ENCODE measurements at regions not wholly inside any gene's neighbourhood (a gene's known extent, or its start where the extent isn't known, plus 50 kb on each side); places are given as distances from the start of the nearest gene placed in this dataset.
"Not testable (repeated sequence)": the region's sequence is repeated elsewhere in the genome, so short reads cannot be mapped to it uniquely, and the experiment has no call there.

- Histone ChIP-seq H3K27me3 (no peaks in the 10 kb centered on the region), H3K27ac (no peak overlapping the region), H3K9me3 (no peaks in the 10 kb centered on the region), H3K4me1 (no peaks in the 10 kb centered on the region), H3K36me3 (ENCODE audit: low read depth, missing control alignments) (no peaks in the 10 kb centered on the region), H3K4me3 (no peak overlapping the region)
- 76 to 88% methylated on average over 3 of the region's 3 CpGs for WGBS, 2 donors
- DNase-seq, result no peak
- intact Hi-C loops (cut with DNase I; ENCODE audit: low total_unique reads), result no loop called here
- TF ChIP-seq POLR2A (IDR thresholded peaks at IDR 0.05) (no peak), CTCF (IDR thresholded peaks at IDR 0.05) (no peak)
Observed at GRCh38 chr5:119746984-119747383, 117.6 kb downstream of the FAM170A start.

GRCh38 chr5:119750887-119751733, 121.8 kb downstream of the FAM170A start:
- no peak for DNase-seq
- no peak for TF ChIP-seq POLR2A (IDR thresholded peaks at IDR 0.05)
- no peak for TF ChIP-seq CTCF (IDR thresholded peaks at IDR 0.05)
- intact Hi-C loops (cut with DNase I; ENCODE audit: low total_unique reads), result no loop called here
- no peaks in the 10 kb centered on the region for H3K4me1 ChIP-seq
- no peak overlapping the region for H3K27ac ChIP-seq
- no peaks in the 10 kb centered on the region for H3K9me3 ChIP-seq
- no peak overlapping the region for H3K4me3 ChIP-seq
- WGBS, 2 donors, result 93% methylated on average over 24 of the region's 24 CpGs
- H3K36me3 ChIP-seq (ENCODE audit: low read depth, missing control alignments), result no peaks in the 10 kb centered on the region
- H3K27me3 ChIP-seq, result no peaks in the 10 kb centered on the region

GRCh38 chr5:119751734-119752094, 122.4 kb downstream of the FAM170A start:
- no peak overlapping the region for H3K27ac ChIP-seq
- intact Hi-C loops (cut with DNase I; ENCODE audit: low total_unique reads), result no loop called here
- H3K27me3 ChIP-seq, result no peaks in the 10 kb centered on the region
- no peaks in the 10 kb centered on the region for H3K9me3 ChIP-seq
- DNase-seq, result no peak
- TF ChIP-seq POLR2A (IDR thresholded peaks at IDR 0.05) (no peak), CTCF (IDR thresholded peaks at IDR 0.05) (no peak)
- no peaks in the 10 kb centered on the region for H3K36me3 ChIP-seq (ENCODE audit: low read depth, missing control alignments)
- 78 to 93% methylated on average over 4 to 6 of the region's 6 CpGs for WGBS, 2 donors
- no peaks in the 10 kb centered on the region for H3K4me1 ChIP-seq
- no peak overlapping the region for H3K4me3 ChIP-seq

DNA sequence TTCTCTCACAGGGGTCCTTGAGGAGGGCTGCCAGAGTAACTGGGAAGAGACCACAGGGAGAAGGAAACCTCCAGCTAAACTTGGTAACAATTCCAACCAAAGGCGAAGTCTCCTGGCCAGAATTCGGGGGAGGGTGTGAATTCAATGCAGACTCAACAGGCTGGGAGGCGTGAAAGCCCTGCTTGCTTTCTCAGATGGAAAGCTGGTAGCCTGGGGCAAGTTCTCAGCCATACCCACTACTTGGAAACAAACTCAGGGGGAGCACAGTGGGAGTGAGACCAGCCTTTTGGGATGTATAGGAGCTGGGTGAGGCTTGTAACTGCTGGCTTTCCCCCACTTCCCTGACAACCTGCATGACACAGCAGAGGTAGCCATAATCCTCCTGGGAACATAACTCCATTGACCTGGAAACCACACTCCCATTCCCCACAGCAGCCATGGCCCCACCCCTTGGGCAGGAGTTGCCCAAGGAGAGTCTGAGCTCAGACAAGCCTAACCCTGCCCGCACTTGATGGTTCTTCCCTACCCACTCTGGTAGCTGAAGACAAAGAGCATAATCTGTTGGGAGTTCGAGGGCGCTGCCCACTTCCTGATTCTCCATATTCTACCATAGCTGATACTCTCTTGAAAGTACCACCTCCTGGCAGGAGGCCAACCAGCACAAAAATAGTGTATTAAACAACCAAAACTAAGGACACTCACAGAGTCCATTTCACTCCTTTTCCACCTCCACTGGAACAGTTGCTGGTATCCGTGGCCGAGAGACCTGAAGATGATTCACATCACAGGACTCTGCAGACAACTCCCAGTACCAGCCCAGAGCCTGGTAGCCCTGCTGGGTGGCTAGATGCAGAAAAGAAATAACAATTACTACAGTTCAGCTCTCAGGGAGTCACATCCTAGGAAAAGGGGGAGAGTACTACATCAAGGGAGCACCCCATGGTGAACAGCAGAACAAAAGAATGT, 123.8 kb downstream of the FAM170A start:
- Histone ChIP-seq H3K27ac (no peak overlapping the region), H3K4me3 (no peak overlapping the region), H3K4me1 (no peaks in the 10 kb centered on the region), H3K27me3 (no peaks in the 10 kb centered on the region), H3K36me3 (ENCODE audit: low read depth, missing control alignments) (no peaks in the 10 kb centered on the region), H3K9me3 (no peaks in the 10 kb centered on the region)
- 92 to 93% methylated on average over 8 of the region's 8 CpGs for WGBS, 2 donors
- DNase-seq, result no peak
- TF ChIP-seq POLR2A (IDR thresholded peaks at IDR 0.05) (no peak), CTCF (IDR thresholded peaks at IDR 0.05) (no peak)
- intact Hi-C loops (cut with DNase I; ENCODE audit: low total_unique reads), result no loop called here

DNA sequence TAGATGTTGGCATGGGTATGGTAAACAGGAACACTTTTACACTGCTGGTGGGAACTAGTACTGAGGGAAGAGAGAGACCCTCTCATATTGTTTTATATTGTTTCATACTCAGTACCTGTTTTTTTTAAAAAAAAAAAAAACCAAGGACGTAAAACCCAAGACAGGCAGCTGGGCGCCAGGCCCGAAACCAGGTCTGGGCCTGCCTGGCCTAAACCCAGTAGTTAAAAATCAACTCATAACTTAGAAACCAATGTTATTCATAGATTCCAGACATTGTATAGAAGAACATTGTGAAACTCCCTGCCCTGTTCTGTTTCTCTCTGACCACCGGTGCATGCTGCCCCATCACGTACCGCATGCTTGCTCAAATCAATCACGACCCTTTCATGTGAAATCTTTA, 125.5 kb downstream of the FAM170A start:
- H3K4me3 ChIP-seq; DNase-seq; H3K9me3 ChIP-seq; H3K36me3 ChIP-seq (ENCODE audit: low read depth, missing control alignments); H3K27me3 ChIP-seq; intact Hi-C loops (cut with DNase I; ENCODE audit: low total_unique reads); H3K27ac ChIP-seq; H3K4me1 ChIP-seq: not testable (repeated sequence)
- WGBS, 2 donors, result 79 to 91% methylated on average over 7 of the region's 7 CpGs
